HG03442 (cell line): ENCODE measurements at regions not wholly inside any gene's neighbourhood (a gene's known extent, or its start where the extent isn't known, plus 50 kb on each side); places are given as distances from the start of the nearest gene placed in this dataset.

Experiments
- ATAC-seq: cut with Tn5 transposase; IDR thresholded peaks from one replicate; pipeline ENCODE4 v1.9.1; 2021; ENCODE audit warnings: mild to moderate bottlenecking, moderate library complexity; ENCODE audit not compliant: unreplicated experiment

- ATAC-seq, result no peak
Measured at GRCh38 chr3:147046916-147047315, 359.4 kb downstream of the ZIC4 start.

GRCh38 chr3:147038481-147038880, 367.9 kb downstream of the ZIC4 start:
- ATAC-seq, result no peak

- ATAC-seq, result no peak
Measured at GRCh38 chr3:147034359-147034758, 372.0 kb downstream of the ZIC4 start.

DNA sequence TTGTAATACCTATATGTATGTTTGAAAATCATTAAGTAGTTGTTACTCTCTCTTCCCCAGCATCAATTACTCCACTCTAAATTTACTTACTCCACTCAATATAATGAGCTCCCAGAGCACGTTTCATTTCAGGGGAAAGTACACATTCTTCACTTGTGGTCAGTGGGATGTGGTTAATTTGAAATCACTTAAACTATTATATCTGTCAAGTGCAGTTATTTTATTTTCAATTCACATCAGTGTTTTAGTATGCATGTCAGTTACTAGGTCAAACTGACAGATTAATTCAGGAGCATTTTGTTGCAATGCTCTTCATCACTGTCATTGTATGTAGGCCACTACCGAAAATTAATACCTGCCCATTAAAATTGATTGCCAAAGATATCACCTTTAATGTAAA, 376.1 kb downstream of the ZIC4 start:
- no peak for ATAC-seq

- no peak for ATAC-seq
Measured at GRCh38 chr3:147015334-147015733, 391.0 kb downstream of the ZIC4 start.

- no peak for ATAC-seq
Measured at GRCh38 chr3:147008886-147009285, 397.5 kb downstream of the ZIC4 start.

DNA sequence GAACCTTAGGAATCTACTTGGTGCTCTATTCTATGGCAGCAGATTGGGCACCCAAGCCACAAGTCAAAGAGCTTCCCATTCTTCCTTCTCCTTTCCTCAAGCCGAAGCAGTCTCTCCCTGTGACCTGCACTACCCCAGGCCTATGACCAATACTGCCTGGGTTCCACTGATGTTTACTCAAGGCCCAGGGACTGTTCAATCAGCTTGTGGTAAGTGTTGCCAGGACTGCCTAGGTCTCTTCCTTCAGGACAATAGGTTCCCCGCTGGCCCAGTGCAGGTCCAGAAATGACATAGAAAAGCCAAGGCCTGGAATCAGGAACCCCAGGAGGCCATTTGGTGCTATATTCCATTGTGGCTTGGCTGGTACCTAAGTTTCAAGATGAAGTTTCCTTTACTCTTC, 397.9 kb downstream of the ZIC4 start:
- ATAC-seq, result no peak

DNA sequence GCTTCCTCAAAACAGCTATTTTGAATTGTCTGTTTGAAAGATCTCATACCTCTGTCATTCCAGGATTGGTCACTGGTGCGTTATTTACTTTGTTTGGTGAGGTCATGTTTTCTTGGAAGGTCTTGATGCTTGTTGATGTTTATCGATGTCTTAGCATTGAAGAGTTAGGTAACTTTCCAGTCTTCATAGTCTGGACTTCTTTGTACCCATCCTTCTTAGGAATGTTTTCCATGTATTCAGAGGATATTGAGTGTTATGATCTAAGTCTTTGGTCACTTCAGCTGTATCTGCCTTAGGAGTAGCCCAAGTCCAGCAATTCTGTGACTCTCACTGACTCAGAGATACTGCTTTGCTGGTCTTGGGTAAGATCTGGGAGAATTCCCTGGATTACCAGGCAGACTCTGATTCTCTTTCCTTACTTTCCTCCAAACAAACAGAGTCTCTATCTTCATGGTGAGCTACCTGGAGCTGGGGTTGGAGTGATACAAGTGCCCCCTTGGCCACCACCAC, 398.6 kb downstream of the ZIC4 start:
- ATAC-seq, result no peak

DNA sequence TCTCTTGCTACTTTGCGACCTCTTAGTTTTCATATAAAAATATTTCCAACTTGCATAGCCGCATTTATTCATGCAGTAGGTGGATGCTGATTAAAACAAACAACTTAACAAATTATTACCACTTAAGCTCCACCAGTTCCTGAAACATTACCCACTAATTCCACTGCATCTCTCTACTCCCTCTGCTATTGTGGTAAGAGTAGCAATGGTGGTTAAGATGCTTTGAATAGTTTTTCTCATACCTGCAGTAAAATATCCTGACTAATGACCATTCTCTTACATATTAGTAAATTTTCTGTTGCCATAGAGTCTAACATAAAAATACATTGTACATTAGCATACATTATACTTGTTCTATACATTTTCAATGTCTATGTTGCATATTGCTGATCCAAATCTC, 397.6 kb upstream of the PLSCR5 start:
- no peak for ATAC-seq

DNA sequence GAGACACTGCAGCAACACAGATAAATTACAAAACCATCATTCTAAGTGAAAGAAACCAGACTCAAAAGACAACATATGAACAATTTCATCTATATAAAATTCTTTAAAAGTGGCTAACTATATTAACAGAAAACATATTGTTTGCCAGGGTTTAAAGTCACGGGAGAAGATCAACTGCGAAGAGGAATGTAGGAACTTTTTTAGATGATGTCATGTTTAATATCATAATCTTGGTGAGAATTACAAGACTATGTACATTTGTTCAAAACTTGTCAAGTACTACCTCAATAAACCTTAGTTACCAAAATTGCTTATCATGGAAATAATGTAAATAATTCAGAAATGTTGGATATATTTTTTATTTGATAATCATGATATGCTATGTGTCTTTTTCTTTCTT, 395.1 kb upstream of the PLSCR5 start:
- ATAC-seq, result no peak

- no peak for ATAC-seq
Measured at GRCh38 chr3:146991907-146992306, 386.8 kb upstream of the PLSCR5 start.

DNA sequence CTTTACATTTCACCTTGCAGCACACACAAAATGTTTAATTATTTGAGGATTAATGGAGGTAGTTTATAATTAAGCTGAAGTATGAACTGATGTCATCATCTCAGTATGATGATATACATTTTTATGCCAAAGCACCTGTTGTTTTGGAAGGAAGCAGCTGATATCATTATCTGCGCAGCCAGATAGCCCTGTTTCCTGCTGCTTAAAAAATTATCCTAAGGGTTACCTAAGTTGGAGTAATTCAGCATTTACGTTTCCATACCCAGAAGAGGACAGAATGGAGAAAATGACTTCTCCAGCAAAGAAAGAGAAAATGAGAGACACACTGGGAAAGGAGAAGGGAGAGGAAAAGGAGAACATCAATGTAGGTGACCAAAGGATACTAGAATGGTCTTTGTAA, 370.3 kb upstream of the PLSCR5 start:
- no peak for ATAC-seq

- ATAC-seq, result no peak
Measured at GRCh38 chr3:146975032-146975431, 369.9 kb upstream of the PLSCR5 start.

DNA sequence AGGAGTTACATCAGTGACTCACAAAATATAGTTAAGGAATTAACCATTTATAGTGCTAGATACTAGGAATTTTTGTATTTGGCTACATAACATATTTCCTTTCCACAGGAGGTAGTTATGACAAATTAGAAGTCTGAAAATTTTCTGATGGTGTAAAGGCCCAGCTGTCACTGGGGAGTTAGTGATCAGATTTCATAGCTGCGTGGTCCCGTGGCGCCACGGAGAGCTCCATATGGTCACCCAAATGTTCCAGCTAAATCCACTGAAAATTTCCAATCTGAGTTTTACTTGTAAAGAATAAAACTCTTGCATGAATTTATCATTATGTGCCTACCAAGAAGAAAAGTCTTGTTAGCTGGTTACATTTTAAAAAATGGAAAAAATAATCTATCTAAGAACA, 368.9 kb upstream of the PLSCR5 start:
- ATAC-seq, result no peak

DNA sequence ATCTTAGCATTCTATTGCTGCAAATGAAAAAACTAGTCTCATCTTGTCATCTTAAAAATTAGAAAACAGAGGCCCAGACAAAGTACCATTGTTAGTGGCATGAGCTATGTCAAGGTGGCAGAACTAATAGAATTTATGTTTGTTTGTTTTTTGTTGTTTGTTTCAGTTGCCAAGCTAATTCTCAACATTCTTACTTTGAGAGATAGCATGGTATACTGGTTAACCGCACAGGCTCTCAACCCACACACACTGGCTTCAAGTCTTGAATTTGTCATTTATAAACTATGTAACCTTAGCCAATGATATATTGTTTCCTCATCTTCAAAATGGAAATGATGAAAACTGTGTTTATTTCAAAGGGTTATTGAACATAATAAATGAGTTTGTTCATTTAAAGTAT, 367.6 kb upstream of the PLSCR5 start:
- no peak for ATAC-seq

DNA sequence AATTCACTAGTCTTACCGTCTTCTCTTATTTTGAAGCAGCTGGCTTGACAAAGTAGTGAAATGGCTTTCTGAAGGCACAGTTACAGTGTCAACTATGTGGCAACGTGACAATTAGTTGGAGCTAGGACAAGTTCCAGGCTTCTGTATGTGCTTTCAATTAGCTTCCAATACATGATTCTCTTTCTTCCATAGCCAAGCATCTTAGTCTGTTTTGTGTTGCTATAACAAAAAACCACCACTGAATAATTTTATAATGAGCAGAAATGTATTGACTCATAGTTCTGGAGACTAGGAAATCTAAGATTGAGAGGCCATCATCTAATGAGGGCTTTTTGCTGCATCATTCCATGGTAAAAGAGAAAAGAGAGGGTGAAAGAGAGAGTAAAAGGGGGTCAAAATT, 365.1 kb upstream of the PLSCR5 start:
- no peak for ATAC-seq

DNA sequence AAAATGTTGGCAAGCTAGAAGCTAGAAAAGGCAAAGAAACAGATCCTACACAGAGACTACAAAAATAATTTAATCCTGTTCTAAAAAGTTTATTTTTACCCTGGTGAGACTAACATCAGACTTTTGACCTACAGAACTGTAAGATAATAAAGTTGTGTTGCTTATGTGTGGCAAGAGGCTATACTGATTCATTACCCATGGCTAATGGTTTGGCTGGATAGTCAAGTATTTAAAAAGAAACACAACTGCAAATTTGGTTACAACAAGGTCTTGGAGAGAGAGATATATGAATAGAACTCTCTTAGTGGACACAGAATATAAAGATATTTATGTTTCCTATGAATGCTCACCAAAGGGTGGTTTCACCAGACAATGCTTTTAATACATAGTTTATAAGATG, 364.2 kb upstream of the PLSCR5 start:
- ATAC-seq, result no peak

- ATAC-seq, result no peak
Measured at GRCh38 chr3:146968204-146968651, 363.1 kb upstream of the PLSCR5 start.

DNA sequence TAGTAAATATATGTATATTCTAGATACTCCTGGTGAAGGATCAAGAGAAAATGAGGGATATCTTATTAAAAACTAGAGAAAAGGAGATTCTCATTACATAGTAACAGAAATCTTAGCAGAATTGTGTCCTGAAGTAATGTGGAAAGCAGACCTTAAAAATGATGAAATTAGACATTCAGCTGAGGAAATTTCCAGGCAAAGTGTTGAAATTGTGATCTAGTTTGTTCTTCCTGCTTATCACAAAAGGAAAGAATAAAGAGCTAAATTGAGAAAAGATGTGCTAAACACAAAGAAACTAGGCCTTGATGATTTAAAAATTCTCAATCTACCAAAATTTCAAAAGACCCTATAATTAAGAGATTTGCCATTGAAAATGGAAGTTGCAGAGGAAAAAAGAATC, 362.6 kb upstream of the PLSCR5 start:
- no peak for ATAC-seq

- ATAC-seq, result no peak
Measured at GRCh38 chr3:146966124-146966523, 361.0 kb upstream of the PLSCR5 start.

GRCh38 chr3:146953511-146953981, 348.4 kb upstream of the PLSCR5 start:
- ATAC-seq, result no peak

- no peak for ATAC-seq
Measured at GRCh38 chr3:146948985-146949384, 343.8 kb upstream of the PLSCR5 start.

DNA sequence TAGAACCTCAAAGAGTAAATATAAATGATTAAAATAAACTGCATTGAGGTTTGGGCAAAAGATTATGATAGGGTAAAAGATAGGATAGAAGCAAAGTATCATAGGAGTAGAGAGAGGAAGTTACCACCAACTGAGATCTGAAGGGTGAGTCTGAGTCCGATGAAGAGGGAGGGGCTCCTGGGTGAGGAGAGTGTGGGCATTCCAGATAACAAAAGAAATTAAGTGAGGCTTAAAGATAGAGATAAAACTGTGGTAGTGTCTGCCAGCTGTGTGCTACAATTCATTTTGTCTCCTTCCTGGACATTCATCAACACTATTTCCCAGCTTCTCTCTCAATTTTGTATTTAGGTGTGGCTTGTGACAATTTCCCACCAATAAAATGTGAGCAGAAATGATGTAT, 343.0 kb upstream of the PLSCR5 start:
- ATAC-seq, result no peak

GRCh38 chr3:146929696-146930095, 324.6 kb upstream of the PLSCR5 start:
- no peak for ATAC-seq
